OCI-LY7 (cell line): ENCODE measurements at regions not wholly inside any gene's neighbourhood (a gene's known extent, or its start where the extent isn't known, plus 50 kb on each side); places are given as distances from the start of the nearest gene placed in this dataset.

ENCODE experiments used
- BruUV-seq: library from RNA; stranded (reverse); fragments of 400-500 nt; replicated peaks from 2 replicates; lab custom pipeline; 2021; lab: Mats Ljungman, UMichigan
- CTCF ChIA-PET: fragments of 300-600 bp; sonication (Branson Sonifier 250); formaldehyde crosslinking; loops from one replicate; lab custom pipeline; 2022; ENCODE audit warnings: antibody characterized with exemption; ENCODE audit not compliant: unreplicated experiment; lab: Charles Lee
- POLR2A ChIA-PET: fragments of 300-600 bp; sonication (Branson Sonifier 250); formaldehyde crosslinking; loops from one replicate; lab custom pipeline; 2022; ENCODE audit warnings: antibody characterized with exemption; lab: Charles Lee
- DNase-seq: peaks from one replicate; pipeline ENCODE4 v3.0.0-alpha.2; 2015; ENCODE audit warnings: low spot score
- H2AFZ ChIP-seq: fragments of 200-600 bp; sonication (generic), shearing (Covaris generic); 2 replicates; pipeline ENCODE4 v1.6.1; 2014; ENCODE audit warnings: mild to moderate bottlenecking, antibody characterized with exemption, low read length, moderate library complexity
- H3K27ac ChIP-seq: fragments of 200-600 bp; sonication (generic); 2 replicates; pipeline ENCODE4 v1.5.1; 2014; ENCODE audit warnings: mixed run types, low read depth, mild to moderate bottlenecking, moderate library complexity, low read length, inconsistent platforms; ENCODE audit not compliant: poor library complexity, severe bottlenecking
- H3K36me3 ChIP-seq: fragments of 200-600 bp; sonication (generic); 2 replicates; pipeline ENCODE4 v1.6.1; 2014; ENCODE audit warnings: mild to moderate bottlenecking, antibody characterized with exemption, low read length, moderate library complexity, mixed read lengths; ENCODE audit not compliant: insufficient read depth
- H3K4me1 ChIP-seq: fragments of 200-600 bp; sonication (generic); 2 replicates; pipeline ENCODE4 v1.5.1; 2014; ENCODE audit warnings: mild to moderate bottlenecking, low read length; ENCODE audit not compliant: insufficient read depth, poor library complexity, severe bottlenecking
- H3K4me2 ChIP-seq: fragments of 200-600 bp; sonication (generic); 2 replicates; pipeline ENCODE4 v1.6.1; 2014; ENCODE audit warnings: mild to moderate bottlenecking, low read length
- H3K4me3 ChIP-seq: fragments of 200-600 bp; sonication (generic); 2 replicates; pipeline ENCODE4 v1.5.1; 2014; ENCODE audit warnings: mild to moderate bottlenecking, low read depth, low read length; ENCODE audit not compliant: poor library complexity, severe bottlenecking
- H3K79me2 ChIP-seq: fragments of 200-600 bp; sonication (generic); 2 replicates; pipeline ENCODE4 v1.6.1; 2016; ENCODE audit warnings: low read depth, mild to moderate bottlenecking, low read length, moderate library complexity, mixed read lengths; ENCODE audit not compliant: insufficient read depth
- H3K9me2 ChIP-seq: fragments of 200-600 bp; sonication (generic); 2 replicates; pipeline ENCODE4 v1.6.1; 2016; ENCODE audit warnings: mild to moderate bottlenecking, low read length, mixed read lengths; ENCODE audit not compliant: insufficient read depth
- H3K9me3 ChIP-seq: fragments of 200-600 bp; sonication (generic); 2 replicates; pipeline ENCODE4 v1.6.1; 2014; ENCODE audit warnings: mild to moderate bottlenecking, mixed run types, low read length, mixed read lengths
- H4K20me1 ChIP-seq: fragments of 200-600 bp; sonication (generic); 2 replicates; pipeline ENCODE4 v1.6.1; 2014; ENCODE audit warnings: mild to moderate bottlenecking, antibody characterized with exemption, low read length, moderate library complexity, mixed read lengths; ENCODE audit not compliant: insufficient read depth
- CTCF ChIP-seq: fragments of 200-600 bp; sonication (generic); conservative IDR thresholded peaks from 2 replicates; pipeline ENCODE4 v1.5.1; 2014; ENCODE audit warnings: mild to moderate bottlenecking, antibody characterized with exemption, low read length, moderate library complexity, mixed read lengths
- EZH2phosphoT487 ChIP-seq: fragments of 200-600 bp; sonication (generic); IDR thresholded peaks from 2 replicates; pipeline ENCODE4 v1.6.1; 2018; ENCODE audit warnings: low read depth, borderline replicate concordance, mild to moderate bottlenecking, mixed run types, antibody characterized with exemption, low read length, moderate library complexity, mixed read lengths
- intact Hi-C: fragments of 100-400 bp; cut with micrococcal nuclease; formaldehyde crosslinking; loops from one replicate; pipeline ENCODE4 v1.10.0; 2022; ENCODE audit not compliant: unreplicated experiment

DNA sequence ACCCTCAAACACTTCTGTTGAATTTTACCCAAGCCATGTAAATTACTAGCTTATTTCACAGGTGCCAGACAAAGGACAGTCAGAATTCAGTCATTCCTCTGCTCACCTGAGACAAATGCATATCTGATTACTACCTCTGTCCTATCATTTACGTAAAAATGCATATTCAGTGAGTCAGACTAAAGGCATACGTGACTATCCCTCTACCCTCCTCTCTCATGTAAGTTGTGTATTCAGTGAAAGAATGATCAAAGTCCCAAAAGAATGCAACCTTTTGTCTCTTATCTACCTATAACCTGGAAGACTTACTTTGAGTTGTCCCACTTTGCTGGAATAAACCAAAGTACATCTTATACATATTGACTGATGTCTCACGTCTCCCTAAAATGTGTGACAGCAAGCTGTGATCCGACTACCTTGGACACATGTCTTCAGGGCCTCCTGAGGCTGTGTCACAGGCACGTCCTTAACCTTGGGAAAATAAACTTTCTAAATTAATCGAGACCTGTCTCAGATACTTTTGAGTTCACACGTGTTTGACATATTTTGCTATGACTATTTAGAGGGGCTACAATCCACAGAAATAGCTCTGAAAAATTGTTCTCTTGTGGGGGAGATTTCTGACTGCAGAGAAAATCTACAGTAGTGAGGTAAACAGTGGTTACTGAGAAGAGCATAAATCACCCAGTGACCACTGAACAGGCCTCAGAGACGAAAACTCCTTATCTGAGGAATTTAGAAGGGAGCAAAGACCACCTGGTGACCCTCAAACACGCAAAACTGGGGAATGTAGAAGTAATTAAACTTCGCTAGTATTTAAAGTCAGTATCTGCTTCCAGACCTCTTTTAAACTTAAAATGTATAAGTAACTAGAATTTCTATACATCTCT lies 1575.8 kb downstream of the STIM2 start:
- no peak for TF ChIP-seq EZH2phosphoT487
- TF ChIP-seq CTCF, result no peak
- intact Hi-C loops, result no loop called here
- ChIA-PET POLR2A (no interaction called here), CTCF (no interaction called here)
- no peaks in the 10 kb centered on the region for H3K9me2 ChIP-seq
- H2AFZ ChIP-seq, result no peak overlapping the region
- no peaks in the 10 kb centered on the region for H3K4me1 ChIP-seq
- H3K4me2 ChIP-seq, result no peak overlapping the region
- H3K9me3 ChIP-seq, result no peaks in the 10 kb centered on the region
- H3K36me3 ChIP-seq, result no peaks in the 10 kb centered on the region
- H3K79me2 ChIP-seq, result no peaks in the 10 kb centered on the region
- no peak overlapping the region for H3K27ac ChIP-seq
- no peak for DNase-seq
- H4K20me1 ChIP-seq, result no peaks in the 10 kb centered on the region
- BruUV-seq, result no TSS peak
- no peak overlapping the region for H3K4me3 ChIP-seq

GRCh38 chr4:28443371-28443770 lies 1582.7 kb downstream of the STIM2 start:
- TF ChIP-seq CTCF (no peak), EZH2phosphoT487 (no peak)
- intact Hi-C loops, result no loop called here
- Histone ChIP-seq H3K9me3 (no peaks in the 10 kb centered on the region), H3K4me2 (no peak overlapping the region), H3K4me1 (no peaks in the 10 kb centered on the region), H3K9me2 (no peaks in the 10 kb centered on the region), H3K27ac (no peak overlapping the region), H4K20me1 (no peaks in the 10 kb centered on the region), H3K36me3 (no peaks in the 10 kb centered on the region), H3K4me3 (no peak overlapping the region), H2AFZ (no peak overlapping the region), H3K79me2 (no peaks in the 10 kb centered on the region)
- no peak for DNase-seq
- CTCF ChIA-PET, result no interaction called here
- POLR2A ChIA-PET, result no interaction called here
- BruUV-seq, result no TSS peak

GRCh38 chr4:28443801-28444412 lies 1583.3 kb downstream of the STIM2 start:
- no peaks in the 10 kb centered on the region for H3K9me2 ChIP-seq
- no TSS peak for BruUV-seq
- H3K79me2 ChIP-seq, result no peaks in the 10 kb centered on the region
- no peak overlapping the region for H3K4me2 ChIP-seq
- no peak overlapping the region for H3K27ac ChIP-seq
- intact Hi-C loops, result no loop called here
- H4K20me1 ChIP-seq, result no peaks in the 10 kb centered on the region
- DNase-seq, result no peak
- no peaks in the 10 kb centered on the region for H3K36me3 ChIP-seq
- ChIA-PET POLR2A (interaction anchor here (0.5 kb wide), 1 partner anchor 66 kb away, joined by 3 read pairs; no protein-coding TSS in a partner anchor), CTCF (no interaction called here)
- H2AFZ ChIP-seq, result no peak overlapping the region
- no peaks in the 10 kb centered on the region for H3K4me1 ChIP-seq
- no peak overlapping the region for H3K4me3 ChIP-seq
- no peaks in the 10 kb centered on the region for H3K9me3 ChIP-seq
- no peak for TF ChIP-seq CTCF
- no peak for TF ChIP-seq EZH2phosphoT487
